ENCODE measurements at regions not wholly inside any gene's neighbourhood (a gene's known extent, or its start where the extent isn't known, plus 50 kb on each side); places are given as distances from the start of the nearest gene placed in this dataset.

DNA sequence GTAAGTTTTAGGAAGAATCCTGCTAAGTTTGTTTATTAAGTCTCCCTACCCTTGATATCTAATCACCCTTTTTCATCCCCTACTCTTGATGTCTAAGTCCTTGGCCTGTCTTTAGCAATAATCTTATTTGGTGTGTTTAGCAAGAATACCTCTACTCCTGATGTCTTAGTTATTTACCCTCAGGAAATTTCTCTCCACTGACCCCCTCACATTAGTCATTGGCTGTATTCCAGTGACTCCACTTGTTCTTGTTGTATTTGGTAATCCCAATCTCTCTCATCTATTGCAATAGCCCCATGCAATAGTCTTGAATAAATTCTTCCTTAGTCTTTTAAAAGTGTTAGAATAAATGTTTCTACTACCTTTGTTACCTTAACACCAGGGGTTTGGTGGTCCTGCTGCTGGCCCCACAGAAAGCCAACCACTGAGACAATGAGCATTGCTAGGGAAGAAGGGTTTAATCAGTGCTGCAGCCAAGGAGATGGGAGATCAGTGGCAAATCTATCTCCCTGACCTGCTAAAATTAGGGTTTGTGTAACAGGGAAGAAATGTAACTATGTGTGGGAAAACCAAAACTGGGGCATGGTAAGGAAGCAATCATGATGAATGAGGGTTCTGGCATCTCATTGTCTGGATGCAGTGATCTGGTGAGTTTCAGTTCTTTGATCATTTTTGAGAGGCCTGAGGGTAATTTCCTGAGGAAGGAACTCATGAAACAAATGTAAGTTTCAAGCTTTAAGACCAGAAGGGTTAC lies 236.4 kb upstream of the DAB2 start:
- no peak for TF ChIP-seq CTCF (conservative IDR thresholded peaks at IDR 0.05; ENCODE audit: low read depth, low read length)
- TF ChIP-seq EZH2phosphoT487 (IDR thresholded peaks at IDR 0.05; ENCODE audit: borderline replicate concordance, low read length) = no peak
